HepG2 (cell line): ENCODE measurements at regions not wholly inside any gene's neighbourhood (a gene's known extent, or its start where the extent isn't known, plus 50 kb on each side); places are given as distances from the start of the nearest gene placed in this dataset.

Source experiments
- CHCHD3 ChIP-seq: sonication (generic); formaldehyde crosslinking; IDR thresholded peaks from 2 replicates; pipeline ENCODE4 v1.8.0; 2022; ENCODE audit warnings: mild to moderate bottlenecking, missing genetic modification reagents, moderate library complexity
- CHD2 ChIP-seq: IDR thresholded peaks from 2 replicates; pipeline ENCODE4 v1.6.1; 2011; ENCODE audit warnings: low read depth, low read length, improper control_type of control experiment
- CTCF ChIP-seq: sonication (generic); formaldehyde crosslinking; IDR thresholded peaks from 2 replicates; pipeline ENCODE4 v1.5.0; 2020; ENCODE audit warnings: mild to moderate bottlenecking, missing genetic modification reagents, moderate library complexity
- GZF1 ChIP-seq: sonication (generic); formaldehyde crosslinking; IDR thresholded peaks from 2 replicates; pipeline ENCODE4 v1.5.1; 2020; ENCODE audit warnings: mild to moderate bottlenecking, missing genetic modification reagents
- POLR2A ChIP-seq, 2 experiments: IDR thresholded peaks; 2 replicates each; pipeline ENCODE4 v1.6.1; 2011; ENCODE audit warnings: low read depth in 2 of 2, low read length in 2 of 2, mild to moderate bottlenecking in 1 of 2, moderate library complexity in 1 of 2; ENCODE audit not compliant: insufficient read depth in 1 of 2
- PPARG ChIP-seq: conservative IDR thresholded peaks from 2 replicates; pipeline ENCODE4 v1.6.1; 2016; ENCODE audit warnings: missing biosample characterization, missing genetic modification reagents
- RARG ChIP-seq: sonication (generic); formaldehyde crosslinking; IDR thresholded peaks from 2 replicates; pipeline ENCODE4 v1.4.0; 2020; ENCODE audit warnings: low read depth, mild to moderate bottlenecking, missing genetic modification reagents
- ZBTB7A ChIP-seq: sonication (generic); formaldehyde crosslinking; IDR thresholded peaks from 2 replicates; pipeline ENCODE4 v1.8.0; 2022; ENCODE audit warnings: mild to moderate bottlenecking, missing genetic modification reagents
- ZNF547 ChIP-seq: sonication (generic); formaldehyde crosslinking; IDR thresholded peaks from 2 replicates; pipeline ENCODE4 v1.5.1; 2020; ENCODE audit warnings: mild to moderate bottlenecking, missing genetic modification reagents
- TF ChIP-seq, protein P1 (sequence below), 2 experiments: sonication (generic) in 1 of 2; formaldehyde crosslinking in 1 of 2; IDR thresholded peaks; 2 replicates each; pipeline versions ENCODE4 v1.5.1 to v1.6.1; 2011 to 2020; ENCODE audit warnings: borderline replicate concordance in 1 of 2, low read depth in 1 of 2, low read length in 1 of 2, mild to moderate bottlenecking in 1 of 2, missing genetic modification reagents in 1 of 2, moderate library complexity in 1 of 2
- TF ChIP-seq, protein P2 (sequence below): sonication (generic); formaldehyde crosslinking; IDR thresholded peaks from 2 replicates; pipeline ENCODE4 v1.5.1; 2020; ENCODE audit warnings: mild to moderate bottlenecking, missing genetic modification reagents, borderline replicate concordance

- TF ChIP-seq PPARG (CRISPR knock-in tag): no peak
- TF ChIP-seq, protein P1, sequence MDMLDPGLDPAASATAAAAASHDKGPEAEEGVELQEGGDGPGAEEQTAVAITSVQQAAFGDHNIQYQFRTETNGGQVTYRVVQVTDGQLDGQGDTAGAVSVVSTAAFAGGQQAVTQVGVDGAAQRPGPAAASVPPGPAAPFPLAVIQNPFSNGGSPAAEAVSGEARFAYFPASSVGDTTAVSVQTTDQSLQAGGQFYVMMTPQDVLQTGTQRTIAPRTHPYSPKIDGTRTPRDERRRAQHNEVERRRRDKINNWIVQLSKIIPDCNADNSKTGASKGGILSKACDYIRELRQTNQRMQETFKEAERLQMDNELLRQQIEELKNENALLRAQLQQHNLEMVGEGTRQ (IDR thresholded peaks at IDR 0.05; ENCODE audit: low read depth, low read length): no peak
- TF ChIP-seq, protein P1 (CRISPR knock-in tag; IDR thresholded peaks at IDR 0.05; ENCODE audit: borderline replicate concordance): no peak
- TF ChIP-seq RARG (CRISPR knock-in tag): no peak
- TF ChIP-seq CTCF: no peak
- no peak for TF ChIP-seq GZF1 (CRISPR knock-in tag)
- TF ChIP-seq POLR2A (IDR thresholded peaks at IDR 0.05; ENCODE audit: insufficient read depth in 1 of 2, low read depth in 2 of 2, low read length in 2 of 2): no peak
- no peak for TF ChIP-seq CHCHD3 (CRISPR knock-in tag)
- TF ChIP-seq ZNF547 (CRISPR knock-in tag): no peak
- no peak for TF ChIP-seq ZBTB7A
- TF ChIP-seq CHD2: no peak
- TF ChIP-seq, protein P2, sequence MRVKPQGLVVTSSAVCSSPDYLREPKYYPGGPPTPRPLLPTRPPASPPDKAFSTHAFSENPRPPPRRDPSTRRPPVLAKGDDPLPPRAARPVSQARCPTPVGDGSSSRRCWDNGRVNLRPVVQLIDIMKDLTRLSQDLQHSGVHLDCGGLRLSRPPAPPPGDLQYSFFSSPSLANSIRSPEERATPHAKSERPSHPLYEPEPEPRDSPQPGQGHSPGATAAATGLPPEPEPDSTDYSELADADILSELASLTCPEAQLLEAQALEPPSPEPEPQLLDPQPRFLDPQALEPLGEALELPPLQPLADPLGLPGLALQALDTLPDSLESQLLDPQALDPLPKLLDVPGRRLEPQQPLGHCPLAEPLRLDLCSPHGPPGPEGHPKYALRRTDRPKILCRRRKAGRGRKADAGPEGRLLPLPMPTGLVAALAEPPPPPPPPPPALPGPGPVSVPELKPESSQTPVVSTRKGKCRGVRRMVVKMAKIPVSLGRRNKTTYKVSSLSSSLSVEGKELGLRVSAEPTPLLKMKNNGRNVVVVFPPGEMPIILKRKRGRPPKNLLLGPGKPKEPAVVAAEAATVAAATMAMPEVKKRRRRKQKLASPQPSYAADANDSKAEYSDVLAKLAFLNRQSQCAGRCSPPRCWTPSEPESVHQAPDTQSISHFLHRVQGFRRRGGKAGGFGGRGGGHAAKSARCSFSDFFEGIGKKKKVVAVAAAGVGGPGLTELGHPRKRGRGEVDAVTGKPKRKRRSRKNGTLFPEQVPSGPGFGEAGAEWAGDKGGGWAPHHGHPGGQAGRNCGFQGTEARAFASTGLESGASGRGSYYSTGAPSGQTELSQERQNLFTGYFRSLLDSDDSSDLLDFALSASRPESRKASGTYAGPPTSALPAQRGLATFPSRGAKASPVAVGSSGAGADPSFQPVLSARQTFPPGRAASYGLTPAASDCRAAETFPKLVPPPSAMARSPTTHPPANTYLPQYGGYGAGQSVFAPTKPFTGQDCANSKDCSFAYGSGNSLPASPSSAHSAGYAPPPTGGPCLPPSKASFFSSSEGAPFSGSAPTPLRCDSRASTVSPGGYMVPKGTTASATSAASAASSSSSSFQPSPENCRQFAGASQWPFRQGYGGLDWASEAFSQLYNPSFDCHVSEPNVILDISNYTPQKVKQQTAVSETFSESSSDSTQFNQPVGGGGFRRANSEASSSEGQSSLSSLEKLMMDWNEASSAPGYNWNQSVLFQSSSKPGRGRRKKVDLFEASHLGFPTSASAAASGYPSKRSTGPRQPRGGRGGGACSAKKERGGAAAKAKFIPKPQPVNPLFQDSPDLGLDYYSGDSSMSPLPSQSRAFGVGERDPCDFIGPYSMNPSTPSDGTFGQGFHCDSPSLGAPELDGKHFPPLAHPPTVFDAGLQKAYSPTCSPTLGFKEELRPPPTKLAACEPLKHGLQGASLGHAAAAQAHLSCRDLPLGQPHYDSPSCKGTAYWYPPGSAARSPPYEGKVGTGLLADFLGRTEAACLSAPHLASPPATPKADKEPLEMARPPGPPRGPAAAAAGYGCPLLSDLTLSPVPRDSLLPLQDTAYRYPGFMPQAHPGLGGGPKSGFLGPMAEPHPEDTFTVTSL (CRISPR knock-in tag): no peak
These were observed 129.3 kb upstream of the MLN start for GRCh38 chr6:33933101-33933500.
